ENCODE measurements at regions not wholly inside any gene's neighbourhood (a gene's known extent, or its start where the extent isn't known, plus 50 kb on each side); places are given as distances from the start of the nearest gene placed in this dataset.

DNA sequence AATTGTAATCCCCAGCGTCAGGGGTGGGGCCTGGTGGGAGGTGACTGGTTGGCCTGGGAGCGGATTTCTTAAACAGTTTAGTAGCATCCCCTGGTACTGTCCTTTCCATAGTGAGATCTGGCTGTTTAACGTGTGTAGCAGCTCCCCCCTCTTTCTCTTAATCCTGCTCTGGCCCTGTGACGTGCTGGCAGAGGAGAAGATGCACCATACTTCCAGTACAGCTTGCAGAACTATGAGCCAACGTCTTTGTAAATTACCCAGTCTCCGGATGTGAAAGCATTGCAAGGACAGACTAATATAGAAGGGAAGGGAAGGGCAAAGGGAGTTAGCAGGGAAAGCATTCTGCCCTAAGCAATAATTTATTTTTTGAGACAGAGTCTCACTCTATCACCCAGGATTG, 83.9 kb downstream of the RMI2 start:
- no peak for TF ChIP-seq POLR2AphosphoS5 (IDR thresholded peaks at IDR 0.05)
- TF ChIP-seq, protein P1, sequence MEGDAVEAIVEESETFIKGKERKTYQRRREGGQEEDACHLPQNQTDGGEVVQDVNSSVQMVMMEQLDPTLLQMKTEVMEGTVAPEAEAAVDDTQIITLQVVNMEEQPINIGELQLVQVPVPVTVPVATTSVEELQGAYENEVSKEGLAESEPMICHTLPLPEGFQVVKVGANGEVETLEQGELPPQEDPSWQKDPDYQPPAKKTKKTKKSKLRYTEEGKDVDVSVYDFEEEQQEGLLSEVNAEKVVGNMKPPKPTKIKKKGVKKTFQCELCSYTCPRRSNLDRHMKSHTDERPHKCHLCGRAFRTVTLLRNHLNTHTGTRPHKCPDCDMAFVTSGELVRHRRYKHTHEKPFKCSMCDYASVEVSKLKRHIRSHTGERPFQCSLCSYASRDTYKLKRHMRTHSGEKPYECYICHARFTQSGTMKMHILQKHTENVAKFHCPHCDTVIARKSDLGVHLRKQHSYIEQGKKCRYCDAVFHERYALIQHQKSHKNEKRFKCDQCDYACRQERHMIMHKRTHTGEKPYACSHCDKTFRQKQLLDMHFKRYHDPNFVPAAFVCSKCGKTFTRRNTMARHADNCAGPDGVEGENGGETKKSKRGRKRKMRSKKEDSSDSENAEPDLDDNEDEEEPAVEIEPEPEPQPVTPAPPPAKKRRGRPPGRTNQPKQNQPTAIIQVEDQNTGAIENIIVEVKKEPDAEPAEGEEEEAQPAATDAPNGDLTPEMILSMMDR (IDR thresholded peaks at IDR 0.05), result no peak
- TF ChIP-seq POLR2A (IDR thresholded peaks at IDR 0.05), result no peak
- TF ChIP-seq EP300 (IDR thresholded peaks at IDR 0.05), result no peak
